ENCODE measurements at regions not wholly inside any gene's neighbourhood (a gene's known extent, or its start where the extent isn't known, plus 50 kb on each side); places are given as distances from the start of the nearest gene placed in this dataset.

DNA sequence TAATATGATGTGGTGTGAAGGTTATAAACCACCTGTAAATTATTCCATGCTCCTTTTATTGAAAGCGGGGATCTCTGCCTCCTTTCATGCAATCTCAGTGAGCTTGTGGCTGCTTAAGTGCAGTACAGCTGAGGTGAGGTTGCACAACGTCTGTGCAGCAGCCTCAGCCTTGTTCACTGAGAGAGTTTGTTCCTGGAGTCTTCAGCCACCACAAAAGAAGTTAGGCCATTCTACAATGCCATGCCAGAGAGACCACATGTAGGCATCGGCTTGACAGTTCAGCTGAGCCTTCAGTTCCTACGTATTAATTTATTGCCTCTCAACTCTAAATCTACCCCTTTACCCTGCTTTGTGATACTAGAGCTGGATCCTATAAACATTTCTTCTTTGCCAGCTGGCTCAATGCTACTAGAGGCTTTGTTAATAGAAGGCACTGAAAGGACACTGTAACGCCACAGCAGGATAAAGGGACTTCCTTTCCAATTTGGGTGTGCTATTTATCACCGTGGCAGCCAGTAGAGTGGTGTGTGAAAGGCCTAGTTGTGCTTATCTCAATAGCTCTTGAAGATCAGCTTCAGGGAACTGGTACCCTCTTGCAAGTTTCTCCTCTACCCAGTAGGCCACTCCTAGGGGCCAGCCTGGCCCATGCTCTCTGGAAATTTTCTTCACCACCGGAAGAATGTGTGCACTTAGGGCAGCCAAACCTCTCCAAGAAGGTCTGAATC, 337.7 kb downstream of the IPO8 start:
- H3K4me3 ChIP-seq (ENCODE audit: low read length), result no peak overlapping the region
- H4K20me1 ChIP-seq (ENCODE audit: insufficient read depth, low read length), result no peaks in the 10 kb centered on the region
- H3K4me2 ChIP-seq (ENCODE audit: low read length), result no peak overlapping the region
- H3K9ac ChIP-seq (ENCODE audit: low read length), result no peak overlapping the region
- no peaks in the 10 kb centered on the region for H3K27me3 ChIP-seq (ENCODE audit: low read depth, low read length)
- H3K36me3 ChIP-seq (replicated peaks; ENCODE audit: low read depth, low read length), result no peaks in the 10 kb centered on the region
- H3K9me3 ChIP-seq (ENCODE audit: insufficient read depth, low read length), result no peaks in the 10 kb centered on the region
- TF ChIP-seq, protein P1, sequence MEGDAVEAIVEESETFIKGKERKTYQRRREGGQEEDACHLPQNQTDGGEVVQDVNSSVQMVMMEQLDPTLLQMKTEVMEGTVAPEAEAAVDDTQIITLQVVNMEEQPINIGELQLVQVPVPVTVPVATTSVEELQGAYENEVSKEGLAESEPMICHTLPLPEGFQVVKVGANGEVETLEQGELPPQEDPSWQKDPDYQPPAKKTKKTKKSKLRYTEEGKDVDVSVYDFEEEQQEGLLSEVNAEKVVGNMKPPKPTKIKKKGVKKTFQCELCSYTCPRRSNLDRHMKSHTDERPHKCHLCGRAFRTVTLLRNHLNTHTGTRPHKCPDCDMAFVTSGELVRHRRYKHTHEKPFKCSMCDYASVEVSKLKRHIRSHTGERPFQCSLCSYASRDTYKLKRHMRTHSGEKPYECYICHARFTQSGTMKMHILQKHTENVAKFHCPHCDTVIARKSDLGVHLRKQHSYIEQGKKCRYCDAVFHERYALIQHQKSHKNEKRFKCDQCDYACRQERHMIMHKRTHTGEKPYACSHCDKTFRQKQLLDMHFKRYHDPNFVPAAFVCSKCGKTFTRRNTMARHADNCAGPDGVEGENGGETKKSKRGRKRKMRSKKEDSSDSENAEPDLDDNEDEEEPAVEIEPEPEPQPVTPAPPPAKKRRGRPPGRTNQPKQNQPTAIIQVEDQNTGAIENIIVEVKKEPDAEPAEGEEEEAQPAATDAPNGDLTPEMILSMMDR (IDR thresholded peaks at IDR 0.05; ENCODE audit: low read depth, low read length), result no peak
- TF ChIP-seq EZH2phosphoT487 (IDR thresholded peaks at IDR 0.05; ENCODE audit: low read depth), result no peak
- no peak overlapping the region for H2AFZ ChIP-seq (ENCODE audit: low read depth, low read length)
- H3K79me2 ChIP-seq (ENCODE audit: low read length), result no peaks in the 10 kb centered on the region
- H3K27ac ChIP-seq (ENCODE audit: low read length), result no peak overlapping the region
- no peaks in the 10 kb centered on the region for H3K4me1 ChIP-seq (ENCODE audit: low read length)

- H2AFZ ChIP-seq (ENCODE audit: low read depth, low read length), result no peak overlapping the region
- no peak overlapping the region for H3K4me3 ChIP-seq (ENCODE audit: low read length)
- 0 out of 2 replicates have a peak, but pooled peaks cover 5% of the 10 kb centered on the region for H3K9me3 ChIP-seq (ENCODE audit: insufficient read depth, low read length)
- no peaks in the 10 kb centered on the region for H3K79me2 ChIP-seq (ENCODE audit: low read length)
- no peak overlapping the region for H3K27ac ChIP-seq (ENCODE audit: low read length)
- H3K27me3 ChIP-seq (ENCODE audit: low read depth, low read length), result no peaks in the 10 kb centered on the region
- H4K20me1 ChIP-seq (ENCODE audit: insufficient read depth, low read length), result no peaks in the 10 kb centered on the region
- no peaks in the 10 kb centered on the region for H3K36me3 ChIP-seq (replicated peaks; ENCODE audit: low read depth, low read length)
- H3K9ac ChIP-seq (ENCODE audit: low read length), result no peak overlapping the region
- no peaks in the 10 kb centered on the region for H3K4me1 ChIP-seq (ENCODE audit: low read length)
- TF ChIP-seq, protein P1 (IDR thresholded peaks at IDR 0.05; ENCODE audit: low read depth, low read length), result no peak
- no peak for TF ChIP-seq EZH2phosphoT487 (IDR thresholded peaks at IDR 0.05; ENCODE audit: low read depth)
- no peak overlapping the region for H3K4me2 ChIP-seq (ENCODE audit: low read length)
These were observed 349.8 kb downstream of the IPO8 start for GRCh38 chr12:30345744-30346471.

- H2AFZ ChIP-seq (ENCODE audit: low read depth, low read length), result no peak overlapping the region
- no peak overlapping the region for H3K9ac ChIP-seq (ENCODE audit: low read length)
- H3K27me3 ChIP-seq (ENCODE audit: low read depth, low read length), result no peaks in the 10 kb centered on the region
- no peak overlapping the region for H3K4me2 ChIP-seq (ENCODE audit: low read length)
- no peaks in the 10 kb centered on the region for H3K36me3 ChIP-seq (replicated peaks; ENCODE audit: low read depth, low read length)
- no peaks in the 10 kb centered on the region for H3K9me3 ChIP-seq (ENCODE audit: insufficient read depth, low read length)
- no peaks in the 10 kb centered on the region for H4K20me1 ChIP-seq (ENCODE audit: insufficient read depth, low read length)
- no peaks in the 10 kb centered on the region for H3K4me1 ChIP-seq (ENCODE audit: low read length)
- TF ChIP-seq EZH2phosphoT487 (IDR thresholded peaks at IDR 0.05; ENCODE audit: low read depth), result no peak
- TF ChIP-seq, protein P1 (IDR thresholded peaks at IDR 0.05; ENCODE audit: low read depth, low read length), result no peak
- H3K4me3 ChIP-seq (ENCODE audit: low read length), result no peak overlapping the region
- H3K27ac ChIP-seq (ENCODE audit: low read length), result no peak overlapping the region
- no peaks in the 10 kb centered on the region for H3K79me2 ChIP-seq (ENCODE audit: low read length)
These were observed 365.1 kb downstream of the IPO8 start for GRCh38 chr12:30330565-30330964.

- Histone ChIP-seq H4K20me1 (ENCODE audit: insufficient read depth, low read length) (no peaks in the 10 kb centered on the region), H3K36me3 (replicated peaks; ENCODE audit: low read depth, low read length) (no peaks in the 10 kb centered on the region), H3K4me3 (ENCODE audit: low read length) (no peak overlapping the region), H3K9ac (ENCODE audit: low read length) (no peak overlapping the region), H3K79me2 (ENCODE audit: low read length) (no peaks in the 10 kb centered on the region), H3K4me1 (ENCODE audit: low read length) (no peaks in the 10 kb centered on the region), H3K27me3 (ENCODE audit: low read depth, low read length) (no peaks in the 10 kb centered on the region), H3K4me2 (ENCODE audit: low read length) (no peak overlapping the region), H2AFZ (ENCODE audit: low read depth, low read length) (no peak overlapping the region), H3K9me3 (ENCODE audit: insufficient read depth, low read length) (no peaks in the 10 kb centered on the region), H3K27ac (ENCODE audit: low read length) (no peak overlapping the region)
- TF ChIP-seq EZH2phosphoT487 (IDR thresholded peaks at IDR 0.05; ENCODE audit: low read depth), result no peak
- TF ChIP-seq, protein P1 (IDR thresholded peaks at IDR 0.05; ENCODE audit: low read depth, low read length), result no peak
These were observed 366.4 kb downstream of the IPO8 start for GRCh38 chr12:30329281-30329680.

Data from OCI-LY3 (cell line).